NCI-H1436 (cell line): ENCODE measurements at regions not wholly inside any gene's neighbourhood (a gene's known extent, or its start where the extent isn't known, plus 50 kb on each side); places are given as distances from the start of the nearest gene placed in this dataset.

Experiments used
- DNase-seq: peaks from one replicate; lab custom pipeline; 2025; lab: John Stamatoyannopoulos, UW

DNA sequence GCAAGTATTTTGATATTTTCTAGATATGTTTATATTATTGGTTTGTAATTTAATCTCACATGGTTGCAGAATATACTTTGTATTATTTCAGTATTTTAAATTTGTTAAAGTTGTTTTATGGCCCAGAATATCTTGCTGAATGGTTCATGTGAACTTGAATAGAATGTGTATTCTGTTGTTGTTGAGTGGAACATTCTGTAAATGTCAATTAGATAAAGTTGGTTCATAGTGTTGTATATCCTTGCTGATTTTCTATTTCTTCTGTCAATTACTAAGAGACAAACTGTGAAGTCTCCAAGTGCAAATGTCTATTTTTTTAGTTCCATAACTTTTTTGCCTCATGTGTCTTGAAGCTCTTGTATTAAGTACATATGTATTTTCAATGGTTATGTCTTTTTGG, 411.7 kb downstream of the NPIPA7 start:
- no peak for DNase-seq

GRCh38 chr16:16791051-16791450, 412.1 kb downstream of the NPIPA7 start:
- DNase-seq, result no peak

DNA sequence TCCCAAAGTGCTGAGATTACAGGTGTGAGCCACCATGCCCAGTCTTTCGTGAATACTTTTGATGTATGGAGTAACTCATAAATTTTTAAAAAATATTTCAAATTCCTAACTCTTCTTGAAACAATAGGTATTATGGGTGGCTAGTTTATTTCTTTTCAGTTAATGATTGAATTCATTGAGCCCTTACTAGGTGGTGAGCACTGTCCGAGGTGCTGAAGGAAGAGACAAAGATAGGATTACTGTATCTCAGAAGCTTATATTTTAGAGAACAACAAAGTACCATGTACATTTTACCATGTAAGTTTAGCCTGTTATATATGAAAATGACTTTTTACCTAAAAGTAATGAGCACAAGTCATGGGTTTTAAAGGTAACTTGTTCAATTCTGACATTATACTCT, 418.3 kb downstream of the NPIPA7 start:
- no peak for DNase-seq

DNA sequence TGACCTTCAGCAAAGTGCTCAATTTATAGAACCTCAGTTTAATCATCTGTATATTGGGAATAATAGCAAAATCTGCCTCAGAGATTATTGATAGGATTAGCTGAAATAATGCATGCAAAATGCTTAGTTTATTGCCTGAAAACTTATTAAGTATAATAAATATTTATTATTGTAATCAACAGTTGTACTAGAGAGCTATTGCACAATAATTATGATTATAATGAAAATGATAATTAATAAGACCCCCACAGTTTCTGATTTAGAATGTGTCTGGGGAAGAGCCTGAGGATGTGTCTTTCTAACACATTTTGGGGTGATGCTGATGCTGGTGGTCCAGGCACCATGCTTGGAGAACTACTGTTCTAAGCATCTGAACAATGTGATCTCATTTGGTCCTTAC, 419.6 kb downstream of the NPIPA7 start:
- DNase-seq, result no peak

GRCh38 chr16:16805809-16806208, 426.9 kb downstream of the NPIPA7 start:
- no peak for DNase-seq

DNA sequence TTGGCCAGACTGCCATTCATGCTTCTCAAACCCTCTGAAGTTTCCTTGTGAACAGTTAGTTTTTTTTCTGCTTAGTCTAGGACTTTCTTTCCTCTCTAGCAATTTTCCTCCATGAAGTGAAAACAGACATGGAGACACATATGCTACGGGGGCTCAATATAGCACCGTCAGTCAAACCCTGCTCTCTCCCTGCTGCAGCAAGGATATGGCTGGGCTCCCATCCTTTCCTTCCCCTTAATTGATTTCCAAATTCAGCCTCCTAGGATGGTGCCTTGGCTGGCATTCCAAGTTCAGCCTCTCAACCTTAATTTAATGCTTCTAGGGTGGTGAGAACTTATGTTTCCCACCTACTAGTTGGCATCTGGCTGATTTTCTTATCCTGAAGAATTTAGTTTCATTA, 436.7 kb downstream of the NPIPA7 start:
- DNase-seq, result no peak

DNA sequence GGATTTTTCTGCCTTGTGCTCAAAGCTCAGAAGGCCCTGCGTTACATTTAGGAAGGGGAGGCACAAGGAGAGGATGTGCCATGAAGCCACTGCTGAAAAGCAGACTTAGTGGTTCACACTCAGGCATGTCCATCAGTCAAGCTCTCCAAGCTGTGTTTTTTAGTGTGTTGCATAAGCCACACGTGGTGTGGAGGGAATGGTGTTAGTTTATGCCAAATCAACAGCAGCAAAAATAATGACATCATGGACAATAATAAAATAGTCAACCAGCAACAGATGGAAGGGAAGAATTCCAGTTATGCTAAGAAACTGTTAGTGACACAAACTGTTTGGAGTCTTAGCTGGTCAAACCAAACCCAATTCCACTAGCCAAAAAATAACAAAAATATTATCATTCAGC, 438.3 kb downstream of the NPIPA7 start:
- DNase-seq, result no peak

- no peak for DNase-seq
Measured at GRCh38 chr16:16821261-16821660, 442.3 kb downstream of the NPIPA7 start.

- DNase-seq, result no peak
Measured at GRCh38 chr16:16828913-16829398, 450.0 kb downstream of the NPIPA7 start.

DNA sequence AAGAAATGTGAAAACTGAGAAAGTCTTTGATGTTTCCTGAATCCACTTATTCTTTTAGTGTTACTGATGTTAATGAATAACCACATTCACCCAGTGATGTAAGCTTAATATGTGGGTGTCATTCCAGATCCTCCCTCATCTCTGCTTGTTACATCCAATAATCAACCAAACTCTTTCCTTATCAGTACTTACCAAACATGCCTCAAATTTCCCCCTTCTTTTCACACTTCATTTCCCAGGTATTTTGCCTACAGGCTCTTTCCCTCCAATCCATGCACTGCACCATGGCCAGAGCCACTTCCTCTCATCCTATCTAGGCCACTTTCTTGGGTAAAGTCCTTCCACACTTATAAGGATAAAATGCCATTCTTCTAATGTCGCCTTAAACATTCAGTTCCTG, 451.5 kb downstream of the NPIPA7 start:
- no peak for DNase-seq

- no peak for DNase-seq
Measured at GRCh38 chr16:16830973-16831372, 452.0 kb downstream of the NPIPA7 start.

DNA sequence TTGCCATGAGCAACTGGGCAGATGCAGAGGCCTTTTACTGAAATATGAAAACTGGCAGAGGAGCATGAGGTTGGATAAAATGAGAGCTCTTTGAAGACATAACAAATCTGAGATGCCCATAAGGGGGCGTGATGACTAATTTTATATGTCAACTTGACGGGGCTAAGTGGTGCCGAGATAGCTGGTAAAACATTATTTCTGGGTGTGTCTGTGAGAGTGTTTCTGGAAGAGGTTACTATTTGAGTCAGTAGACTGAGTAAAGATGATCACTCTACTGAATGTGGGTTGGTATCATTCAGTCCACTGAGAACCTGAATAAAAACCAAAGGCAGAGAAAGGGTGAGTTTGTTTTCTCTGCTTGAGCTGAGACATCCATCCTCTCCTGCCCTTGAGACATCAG, 454.2 kb downstream of the NPIPA7 start:
- no peak for DNase-seq

DNA sequence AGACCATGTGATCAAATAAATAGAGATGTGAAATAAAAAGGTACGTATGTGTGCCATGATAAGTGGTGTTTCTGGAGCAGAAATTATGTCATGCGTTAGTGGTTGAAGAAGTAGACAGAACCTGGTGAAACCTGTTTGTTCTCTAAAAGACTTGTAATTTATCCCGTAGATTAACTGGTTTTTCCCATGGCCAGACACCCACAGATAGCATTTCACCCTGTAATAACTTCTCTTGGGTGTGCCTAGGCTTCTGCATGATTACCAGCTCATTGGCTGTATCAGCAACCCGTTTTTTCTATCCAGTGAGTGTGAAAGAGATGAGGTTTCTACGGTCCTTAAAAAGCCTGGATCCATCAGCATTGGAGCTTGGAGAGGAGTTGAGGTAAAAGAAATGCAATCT, 471.3 kb downstream of the NPIPA7 start:
- DNase-seq, result no peak

DNA sequence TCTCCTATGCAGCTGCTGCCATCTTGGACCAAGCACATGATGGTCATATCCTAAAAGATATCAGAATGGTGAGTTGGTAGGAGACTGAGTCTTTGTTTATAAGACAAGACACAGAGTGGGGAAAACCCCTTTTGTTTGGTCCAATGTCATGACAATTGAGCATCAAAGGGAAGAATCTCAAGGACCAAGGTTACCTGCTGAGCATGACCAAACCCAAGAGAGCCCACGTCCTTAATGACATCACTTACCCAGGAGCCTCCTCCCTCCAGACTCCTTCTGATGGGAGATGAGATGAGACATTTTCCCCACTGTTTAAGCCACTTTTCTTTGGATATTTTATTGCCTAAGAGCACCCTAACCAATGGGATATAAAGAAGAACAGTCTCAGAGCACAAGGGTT, 478.1 kb downstream of the NPIPA7 start:
- DNase-seq, result no peak

GRCh38 chr16:16857603-16858283, 478.8 kb downstream of the NPIPA7 start:
- no peak for DNase-seq

- peak; percentile 41 for DNase-seq
Measured at GRCh38 chr16:16861546-16861945, 482.6 kb downstream of the NPIPA7 start.

DNA sequence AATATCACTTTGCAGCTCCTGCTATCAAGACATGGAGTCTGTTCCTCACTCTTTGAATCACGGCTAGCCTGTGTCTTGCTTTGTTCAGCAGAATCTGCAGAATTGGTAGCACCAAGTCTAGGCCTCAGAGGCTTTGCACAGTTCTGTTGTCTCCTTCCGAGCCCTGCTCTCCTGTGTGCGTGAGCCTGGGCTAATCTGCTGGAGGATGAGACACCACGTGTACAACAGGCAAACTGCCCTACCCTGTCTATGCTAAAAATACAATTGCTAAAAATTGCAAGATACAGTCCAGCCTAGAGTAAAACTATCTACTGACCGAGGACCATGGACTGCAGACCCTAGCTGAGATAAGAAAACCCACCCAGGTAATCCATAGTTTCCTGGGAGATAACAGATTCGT, 484.7 kb downstream of the NPIPA7 start:
- no peak for DNase-seq

DNA sequence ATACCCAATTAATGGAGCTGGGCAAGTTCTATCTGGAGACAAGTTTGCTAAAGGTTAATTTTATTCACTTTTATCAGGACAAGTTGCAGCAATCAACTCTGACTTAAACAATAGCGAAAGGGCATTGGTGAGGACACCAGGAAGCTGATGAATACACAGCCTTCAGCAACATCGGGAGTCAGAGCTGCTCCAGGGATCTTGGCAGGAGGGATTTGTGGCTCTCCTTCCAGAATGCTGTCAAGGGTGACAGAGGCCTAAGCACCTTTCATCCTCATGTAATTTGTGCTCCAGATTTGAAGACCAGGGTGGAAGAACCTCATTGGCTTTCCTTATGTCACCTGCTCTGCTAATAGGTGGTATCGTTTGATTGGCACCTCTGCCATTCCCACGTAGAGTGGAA, 485.6 kb downstream of the NPIPA7 start:
- no peak for DNase-seq

- DNase-seq, result no peak
Measured at GRCh38 chr16:16865374-16865773, 486.4 kb downstream of the NPIPA7 start.

GRCh38 chr16:16867973-16868372, 489.0 kb downstream of the NPIPA7 start:
- DNase-seq, result no peak

- DNase-seq, result no peak
Measured at GRCh38 chr16:16868727-16869126, 489.8 kb downstream of the NPIPA7 start.

GRCh38 chr16:16869746-16870145, 490.8 kb downstream of the NPIPA7 start:
- no peak for DNase-seq

GRCh38 chr16:16871196-16871595, 492.3 kb downstream of the NPIPA7 start:
- DNase-seq, result no peak

DNA sequence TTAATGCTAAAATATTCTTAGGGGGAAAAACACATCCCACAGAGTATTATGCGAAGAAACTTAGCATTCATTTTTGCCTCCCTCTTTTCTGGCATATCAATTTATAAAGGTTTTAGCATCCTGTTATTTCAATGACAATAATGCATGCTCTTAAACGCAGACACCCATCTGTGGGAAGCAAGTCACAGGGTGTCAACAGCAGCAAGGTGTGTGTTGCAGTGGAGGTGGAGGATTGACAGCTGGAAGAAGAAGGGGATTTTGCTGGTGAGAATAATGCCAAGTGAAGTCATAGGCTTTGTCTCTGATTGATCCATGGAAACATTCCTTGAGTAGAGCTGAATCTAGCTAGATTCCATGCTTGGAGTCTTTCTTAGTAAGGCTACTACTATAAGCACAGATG, 498.1 kb downstream of the NPIPA7 start:
- no peak for DNase-seq
